CD4-positive, alpha-beta T cell treated with Interleukin-2 at 100 ng/mL for 4 hours (primary cell): ENCODE measurements at regions not wholly inside any gene's neighbourhood (a gene's known extent, or its start where the extent isn't known, plus 50 kb on each side); places are given as distances from the start of the nearest gene placed in this dataset.
"Not testable (repeated sequence)": the region's sequence is repeated elsewhere in the genome, so short reads cannot be mapped to it uniquely, and the experiment has no call there.

Source experiments
- DNase-seq: peaks from one replicate; pipeline ENCODE4 v3.0.0-alpha.2; 2020; ENCODE audit warnings: low spot score

GRCh38 chr1:199044191-199044590 lies 405.4 kb downstream of the PTPRC start:
- DNase-seq = no peak

GRCh38 chr1:199046618-199047017 lies 407.8 kb downstream of the PTPRC start:
- no peak for DNase-seq

GRCh38 chr1:199054694-199055093 lies 415.9 kb downstream of the PTPRC start:
- no peak for DNase-seq

GRCh38 chr1:199057322-199057721 lies 418.5 kb downstream of the PTPRC start:
- DNase-seq = no peak

GRCh38 chr1:199058281-199058680 lies 419.4 kb downstream of the PTPRC start:
- no peak for DNase-seq

- no peak for DNase-seq
Observed at GRCh38 chr1:199064971-199065370, 426.1 kb downstream of the PTPRC start.

- no peak for DNase-seq
Observed at GRCh38 chr1:199067483-199067882, 428.6 kb downstream of the PTPRC start.

GRCh38 chr1:199071080-199071479 lies 432.2 kb downstream of the PTPRC start:
- DNase-seq = no peak

- DNase-seq = no peak
Observed at GRCh38 chr1:199073166-199073565, 434.3 kb downstream of the PTPRC start.

GRCh38 chr1:199075792-199076191 lies 437.0 kb downstream of the PTPRC start:
- DNase-seq = no peak

GRCh38 chr1:199079994-199080393 lies 441.2 kb downstream of the PTPRC start:
- no peak for DNase-seq

- no peak for DNase-seq
Observed at GRCh38 chr1:199081739-199082138, 442.9 kb downstream of the PTPRC start.

GRCh38 chr1:199082778-199083389 lies 444.0 kb downstream of the PTPRC start:
- no peak for DNase-seq

- DNase-seq = no peak
Observed at GRCh38 chr1:199083680-199084079, 444.8 kb downstream of the PTPRC start.

GRCh38 chr1:199084293-199084692 lies 445.5 kb downstream of the PTPRC start:
- DNase-seq = no peak

GRCh38 chr1:199085903-199086302 lies 447.1 kb downstream of the PTPRC start:
- no peak for DNase-seq

- no peak for DNase-seq
Observed at GRCh38 chr1:199087144-199087543, 448.3 kb downstream of the PTPRC start.

- peak; percentile 62 for DNase-seq
Observed at GRCh38 chr1:199089393-199090122, 450.7 kb downstream of the PTPRC start.

GRCh38 chr1:199095628-199096027 lies 456.8 kb downstream of the PTPRC start:
- not testable (repeated sequence) for DNase-seq

GRCh38 chr1:199096591-199096990 lies 457.8 kb downstream of the PTPRC start:
- DNase-seq = no peak

- no peak for DNase-seq
Observed at GRCh38 chr1:199098468-199098867, 459.6 kb downstream of the PTPRC start.

- DNase-seq = no peak
Observed at GRCh38 chr1:199101139-199101538, 462.3 kb downstream of the PTPRC start.

GRCh38 chr1:199101635-199102034 lies 462.8 kb downstream of the PTPRC start:
- DNase-seq = no peak

GRCh38 chr1:199102239-199102638 lies 463.4 kb downstream of the PTPRC start:
- no peak for DNase-seq
